HL-60 (cell line): ENCODE measurements at regions not wholly inside any gene's neighbourhood (a gene's known extent, or its start where the extent isn't known, plus 50 kb on each side); places are given as distances from the start of the nearest gene placed in this dataset.

Source experiments
- CTCF ChIP-seq: IDR thresholded peaks from one replicate; pipeline ENCODE4 v1.5.1; 2011; ENCODE audit warnings: low read length, control low read depth, inconsistent platforms; ENCODE audit not compliant: insufficient read depth
- GABPA ChIP-seq: IDR thresholded peaks from 2 replicates; pipeline ENCODE4 v1.6.1; 2012; ENCODE audit warnings: low read depth
- POLR2AphosphoS5 ChIP-seq: IDR thresholded peaks from 2 replicates; pipeline ENCODE4 v1.6.1; 2012; ENCODE audit warnings: low read depth
- REST ChIP-seq: IDR thresholded peaks from 2 replicates; pipeline ENCODE4 v1.6.1; 2012; ENCODE audit warnings: low read depth; ENCODE audit not compliant: insufficient replicate concordance
- SPI1 ChIP-seq: IDR thresholded peaks from 2 replicates; pipeline ENCODE4 v1.6.1; 2012; ENCODE audit warnings: low read depth, mild to moderate bottlenecking, borderline replicate concordance

- TF ChIP-seq CTCF, result no peak
- no peak for TF ChIP-seq REST
- TF ChIP-seq POLR2AphosphoS5, result no peak
- no peak for TF ChIP-seq GABPA
- TF ChIP-seq SPI1, result no peak
These were observed 175.3 kb upstream of the KCTD7 start for GRCh38 chr7:66453340-66453739.
